Neural progenitor cell (in vitro differentiated cells): ENCODE measurements at regions not wholly inside any gene's neighbourhood (a gene's known extent, or its start where the extent isn't known, plus 50 kb on each side); places are given as distances from the start of the nearest gene placed in this dataset.

Source experiments
- DNase-seq: peaks from one replicate; pipeline ENCODE4 v3.0.0-alpha.2; 2016; ENCODE audit warnings: low spot score
- H2AFZ ChIP-seq: fragments of 200-600 bp; sonication (generic); replicated peaks from 2 replicates; pipeline ENCODE4 v1.6.1; 2016; ENCODE audit warnings: antibody characterized with exemption
- H3F3A ChIP-seq: fragments of 200-600 bp; sonication (generic); 2 replicates; pipeline ENCODE4 v1.6.1; 2016; ENCODE audit warnings: antibody characterized with exemption, low read depth
- H3K27ac ChIP-seq: fragments of 200-600 bp; sonication (generic); 2 replicates; pipeline ENCODE4 v1.5.1; 2016; ENCODE audit warnings: mild to moderate bottlenecking
- H3K27me3 ChIP-seq: fragments of 200-600 bp; sonication (generic); 2 replicates; pipeline ENCODE4 v1.6.1; 2016; ENCODE audit warnings: mild to moderate bottlenecking, moderate library complexity
- H3K36me3 ChIP-seq: fragments of 200-600 bp; sonication (generic); 2 replicates; pipeline ENCODE4 v1.5.1; 2016
- H3K4me1 ChIP-seq: fragments of 200-600 bp; sonication (generic); 2 replicates; pipeline ENCODE4 v1.6.1; 2016; ENCODE audit warnings: mixed run types
- H3K4me2 ChIP-seq: fragments of 200-600 bp; sonication (generic); 2 replicates; pipeline ENCODE4 v1.6.1; 2016
- H3K4me3 ChIP-seq: fragments of 200-600 bp; sonication (generic); 2 replicates; pipeline ENCODE4 v1.5.1; 2016
- H3K79me2 ChIP-seq: fragments of 200-600 bp; sonication (generic); 2 replicates; pipeline ENCODE4 v1.6.1; 2016; ENCODE audit warnings: low read depth
- H3K9ac ChIP-seq: fragments of 200-600 bp; sonication (generic); 2 replicates; pipeline ENCODE4 v1.6.1; 2016
- H3K9me3 ChIP-seq: fragments of 200-600 bp; sonication (generic); 2 replicates; pipeline ENCODE4 v1.5.1; 2016; ENCODE audit warnings: low read depth
- H4K20me1 ChIP-seq: fragments of 200-600 bp; sonication (generic); 2 replicates; pipeline ENCODE4 v1.6.1; 2016; ENCODE audit warnings: low read depth
- H3K27ac Mint-ChIP-seq: 3 replicates; pipeline ENCODE4 v1.8.0; 2021; ENCODE audit warnings: mixed read lengths
- H3K27me3 Mint-ChIP-seq: 2 replicates; pipeline ENCODE4 v1.8.0; 2022; ENCODE audit warnings: low read depth, mild to moderate bottlenecking, inconsistent platforms, moderate library complexity, mixed read lengths; ENCODE audit not compliant: insufficient read depth
- H3K36me3 Mint-ChIP-seq: 3 replicates; pipeline ENCODE4 v1.8.0; 2021; ENCODE audit warnings: mixed read lengths
- H3K4me1 Mint-ChIP-seq: 3 replicates; pipeline ENCODE4 v1.8.0; 2021; ENCODE audit warnings: mixed read lengths
- H3K4me3 Mint-ChIP-seq: 3 replicates; pipeline ENCODE4 v1.8.0; 2021; ENCODE audit warnings: mild to moderate bottlenecking, moderate library complexity, mixed read lengths
- H3K9me3 Mint-ChIP-seq: 3 replicates; pipeline ENCODE4 v1.8.0; 2020; ENCODE audit warnings: mixed read lengths
- EZH2 ChIP-seq: fragments of 200-600 bp; sonication (generic); IDR thresholded peaks from 2 replicates; pipeline ENCODE4 v1.6.1; 2017; ENCODE audit warnings: antibody characterized with exemption, mild to moderate bottlenecking, moderate library complexity
- EZH2phosphoT487 ChIP-seq: fragments of 200-600 bp; sonication (generic); IDR thresholded peaks from 2 replicates; pipeline ENCODE4 v1.6.1; 2017; ENCODE audit warnings: antibody characterized with exemption
- TF ChIP-seq, protein P1 (sequence below): fragments of 200-600 bp; sonication (generic); IDR thresholded peaks from 2 replicates; pipeline ENCODE4 v1.5.1; 2017; ENCODE audit warnings: antibody characterized with exemption, mild to moderate bottlenecking

DNA sequence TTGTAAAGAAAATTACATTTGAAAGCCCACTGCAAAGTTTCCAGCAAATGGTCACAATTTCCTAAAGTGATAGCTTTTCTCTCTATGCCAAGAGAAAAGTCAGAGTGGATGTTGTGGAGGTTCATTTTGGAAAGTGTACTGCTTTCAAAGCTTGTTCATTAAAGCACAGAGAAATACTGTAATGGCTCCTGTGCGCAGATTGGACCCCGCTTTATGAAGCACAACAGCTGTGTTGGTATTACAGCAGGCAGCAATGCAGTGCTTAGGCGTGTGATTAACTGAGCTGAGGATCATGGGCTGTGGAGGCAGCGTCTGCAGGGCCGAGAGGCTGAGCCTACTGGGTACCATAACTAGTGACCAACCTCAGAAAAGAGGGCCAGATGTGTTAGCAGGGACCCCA is 478.4 kb upstream of the CFAP20DC start:
- Mint-ChIP-seq H3K36me3 (no peaks in the 10 kb centered on the region), H3K27me3 (peaks cover 2% of the 10 kb centered on the region), H3K27ac (no peak overlapping the region), H3K4me1 (peaks cover 5% of the 10 kb centered on the region), H3K9me3 (peaks cover 8% of the 10 kb centered on the region), H3K4me3 (no peak overlapping the region)
- Histone ChIP-seq H3K27me3 (no peaks in the 10 kb centered on the region), H3F3A (no peaks in the 10 kb centered on the region), H3K4me3 (no peak overlapping the region), H2AFZ (peak overlapping the region; percentile 9), H3K9ac (no peak overlapping the region), H3K9me3 (no peaks in the 10 kb centered on the region), H3K36me3 (no peaks in the 10 kb centered on the region), H3K4me2 (no peak overlapping the region), H3K27ac (no peak overlapping the region), H3K79me2 (no peaks in the 10 kb centered on the region), H3K4me1 (peaks cover 10% of the 10 kb centered on the region), H4K20me1 (no peaks in the 10 kb centered on the region)
- TF ChIP-seq, protein P1, sequence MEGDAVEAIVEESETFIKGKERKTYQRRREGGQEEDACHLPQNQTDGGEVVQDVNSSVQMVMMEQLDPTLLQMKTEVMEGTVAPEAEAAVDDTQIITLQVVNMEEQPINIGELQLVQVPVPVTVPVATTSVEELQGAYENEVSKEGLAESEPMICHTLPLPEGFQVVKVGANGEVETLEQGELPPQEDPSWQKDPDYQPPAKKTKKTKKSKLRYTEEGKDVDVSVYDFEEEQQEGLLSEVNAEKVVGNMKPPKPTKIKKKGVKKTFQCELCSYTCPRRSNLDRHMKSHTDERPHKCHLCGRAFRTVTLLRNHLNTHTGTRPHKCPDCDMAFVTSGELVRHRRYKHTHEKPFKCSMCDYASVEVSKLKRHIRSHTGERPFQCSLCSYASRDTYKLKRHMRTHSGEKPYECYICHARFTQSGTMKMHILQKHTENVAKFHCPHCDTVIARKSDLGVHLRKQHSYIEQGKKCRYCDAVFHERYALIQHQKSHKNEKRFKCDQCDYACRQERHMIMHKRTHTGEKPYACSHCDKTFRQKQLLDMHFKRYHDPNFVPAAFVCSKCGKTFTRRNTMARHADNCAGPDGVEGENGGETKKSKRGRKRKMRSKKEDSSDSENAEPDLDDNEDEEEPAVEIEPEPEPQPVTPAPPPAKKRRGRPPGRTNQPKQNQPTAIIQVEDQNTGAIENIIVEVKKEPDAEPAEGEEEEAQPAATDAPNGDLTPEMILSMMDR, result no peak
- TF ChIP-seq EZH2, result no peak
- no peak for TF ChIP-seq EZH2phosphoT487
- no peak for DNase-seq

DNA sequence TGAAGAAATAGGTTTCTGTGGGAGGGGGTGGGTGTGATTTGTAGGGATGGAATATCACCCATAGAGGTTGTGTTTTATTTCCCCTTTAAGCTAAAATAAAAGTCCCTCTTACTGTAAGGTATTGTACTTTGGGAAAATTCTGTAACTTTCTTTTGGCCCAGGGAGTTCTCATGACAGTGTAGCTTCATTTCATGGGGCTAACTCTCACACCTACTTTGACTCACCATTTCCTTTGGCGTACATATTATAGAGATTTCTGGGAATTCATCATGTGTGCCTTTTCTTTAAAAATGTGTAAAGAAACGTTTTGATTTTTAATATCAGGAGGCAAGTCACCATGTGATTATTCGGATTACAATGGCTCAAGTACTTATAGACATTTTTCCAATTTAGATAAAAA is 477.7 kb upstream of the CFAP20DC start:
- Histone ChIP-seq H3K4me1 (peaks cover 10% of the 10 kb centered on the region), H3K27me3 (no peaks in the 10 kb centered on the region), H2AFZ (no peak overlapping the region), H3K4me2 (no peak overlapping the region), H3K4me3 (no peak overlapping the region), H3F3A (no peaks in the 10 kb centered on the region), H4K20me1 (no peaks in the 10 kb centered on the region), H3K36me3 (no peaks in the 10 kb centered on the region), H3K79me2 (no peaks in the 10 kb centered on the region), H3K27ac (no peak overlapping the region), H3K9me3 (no peaks in the 10 kb centered on the region), H3K9ac (no peak overlapping the region)
- Mint-ChIP-seq H3K4me3 (no peak overlapping the region), H3K4me1 (peaks cover 5% of the 10 kb centered on the region), H3K27me3 (peaks cover 1% of the 10 kb centered on the region), H3K27ac (no peak overlapping the region), H3K9me3 (peaks cover 8% of the 10 kb centered on the region), H3K36me3 (no peaks in the 10 kb centered on the region)
- TF ChIP-seq EZH2 (no peak), EZH2phosphoT487 (no peak)
- TF ChIP-seq, protein P1, result no peak
- no peak for DNase-seq

DNA sequence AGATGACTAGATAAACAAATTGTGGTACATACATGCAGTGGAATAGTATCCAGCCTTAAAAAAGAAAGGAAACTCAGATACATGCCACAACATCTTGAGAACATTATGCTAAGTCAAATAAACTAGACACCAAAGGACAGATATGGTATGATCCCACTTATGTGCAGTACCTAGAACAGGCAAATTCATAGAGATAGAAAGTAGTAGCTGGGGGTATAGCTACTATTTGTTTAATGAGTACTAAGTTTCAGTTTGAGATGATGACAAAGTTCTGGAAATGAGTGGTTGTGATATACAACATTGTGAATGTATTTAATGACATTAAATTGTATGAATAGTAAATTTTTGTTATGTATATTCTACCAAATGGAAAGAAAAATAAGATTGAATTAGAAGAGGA is 477.2 kb upstream of the CFAP20DC start:
- Histone ChIP-seq H3K36me3 (no peaks in the 10 kb centered on the region), H3K4me3 (no peak overlapping the region), H4K20me1 (no peaks in the 10 kb centered on the region), H3K4me2 (no peak overlapping the region), H3K27me3 (no peaks in the 10 kb centered on the region), H3K79me2 (no peaks in the 10 kb centered on the region), H2AFZ (no peak overlapping the region), H3K4me1 (peaks cover 10% of the 10 kb centered on the region), H3K9ac (no peak overlapping the region), H3K9me3 (no peaks in the 10 kb centered on the region), H3F3A (no peaks in the 10 kb centered on the region), H3K27ac (no peak overlapping the region)
- H3K27me3 Mint-ChIP-seq, result no peaks in the 10 kb centered on the region
- H3K36me3 Mint-ChIP-seq, result no peaks in the 10 kb centered on the region
- H3K4me3 Mint-ChIP-seq, result no peak overlapping the region
- H3K4me1 Mint-ChIP-seq, result peaks cover 5% of the 10 kb centered on the region
- TF ChIP-seq EZH2, result no peak
- TF ChIP-seq EZH2phosphoT487, result no peak
- TF ChIP-seq, protein P1, result no peak
- peaks cover 8% of the 10 kb centered on the region for H3K9me3 Mint-ChIP-seq
- H3K27ac Mint-ChIP-seq, result no peak overlapping the region
- DNase-seq, result no peak

DNA sequence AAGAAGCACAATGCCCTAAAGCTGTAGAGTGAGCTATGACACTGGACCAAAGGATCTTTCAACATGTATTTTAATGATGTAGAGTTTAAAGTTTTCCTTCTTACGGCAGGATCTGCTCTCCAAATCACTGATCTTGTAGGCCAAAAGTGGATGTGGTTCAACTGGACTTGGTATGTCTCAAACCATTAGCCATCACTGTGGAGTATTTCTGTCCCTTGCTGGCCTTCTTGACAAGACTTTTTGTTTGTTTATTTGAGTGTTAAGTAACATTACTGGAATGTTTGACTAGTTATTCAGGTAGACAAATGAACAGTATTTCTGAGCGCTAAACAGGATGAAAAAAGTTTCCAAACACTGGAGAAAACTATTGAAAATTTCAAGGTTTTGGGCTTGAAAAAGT is 472.7 kb upstream of the CFAP20DC start:
- no peak for DNase-seq
- no peaks in the 10 kb centered on the region for H3K27me3 ChIP-seq
- H3K27ac ChIP-seq, result no peak overlapping the region
- TF ChIP-seq EZH2, result no peak
- TF ChIP-seq EZH2phosphoT487, result no peak
- TF ChIP-seq, protein P1, result no peak
- no peaks in the 10 kb centered on the region for H3K36me3 ChIP-seq
- Mint-ChIP-seq H3K9me3 (peaks cover 8% of the 10 kb centered on the region), H3K4me3 (no peak overlapping the region), H3K27ac (no peak overlapping the region), H3K4me1 (peaks cover 3% of the 10 kb centered on the region), H3K27me3 (peaks cover 4% of the 10 kb centered on the region), H3K36me3 (no peaks in the 10 kb centered on the region)
- H3K4me3 ChIP-seq, result no peak overlapping the region
- no peak overlapping the region for H3K9ac ChIP-seq
- peaks cover 10% of the 10 kb centered on the region for H3K4me1 ChIP-seq
- H3K4me2 ChIP-seq, result no peak overlapping the region
- H3K9me3 ChIP-seq, result no peaks in the 10 kb centered on the region
- H3F3A ChIP-seq, result no peaks in the 10 kb centered on the region
- H4K20me1 ChIP-seq, result no peaks in the 10 kb centered on the region
- H3K79me2 ChIP-seq, result no peaks in the 10 kb centered on the region
- H2AFZ ChIP-seq, result no peak overlapping the region
